ENCODE measurements at regions not wholly inside any gene's neighbourhood (a gene's known extent, or its start where the extent isn't known, plus 50 kb on each side); places are given as distances from the start of the nearest gene placed in this dataset.

GRCh38 chr13:64819081-64819480 lies 2411.1 kb downstream of the PCDH9 start:
- no peak overlapping the region for H3K14ac ChIP-seq (ENCODE audit: insufficient read depth, low read length)
- H3K23me2 ChIP-seq (ENCODE audit: insufficient read length, low read depth, low read length, poor library complexity, severe bottlenecking): no peaks in the 10 kb centered on the region
- H3K79me2 ChIP-seq (ENCODE audit: insufficient read depth, low read length): no peaks in the 10 kb centered on the region
- no peaks in the 10 kb centered on the region for H3K4me1 Mint-ChIP-seq
- H2AFZ ChIP-seq (ENCODE audit: low read length): no peak overlapping the region
- H3K4me2 ChIP-seq (ENCODE audit: insufficient read depth, insufficient read length, low read length): no peak overlapping the region
- no peak overlapping the region for H3K4ac ChIP-seq (ENCODE audit: low read depth, low read length)
- H3K9ac ChIP-seq (ENCODE audit: extremely low read depth, insufficient read length, low read length): no peak overlapping the region
- H3K27me3 Mint-ChIP-seq (ENCODE audit: low read depth): no peaks in the 10 kb centered on the region
- no peaks in the 10 kb centered on the region for H3K79me1 ChIP-seq (ENCODE audit: insufficient read depth, low read depth, low read length, poor library complexity, severe bottlenecking)
- no peak overlapping the region for H3K27ac Mint-ChIP-seq
- TF ChIP-seq CTCF (conservative IDR thresholded peaks at IDR 0.05): peak; percentile 20; the same call in 2 of the 3 replicates
- H3K4me3 Mint-ChIP-seq: no peak overlapping the region
- H2BK15ac ChIP-seq (ENCODE audit: low read depth, low read length): no peak overlapping the region
- H3K36me3 Mint-ChIP-seq (ENCODE audit: insufficient read depth in 1 of 3, low read depth in 3 of 3): no peaks in the 10 kb centered on the region
- H3K27me3 ChIP-seq (ENCODE audit: insufficient read depth, low read length): no peaks in the 10 kb centered on the region
- DNase-seq: no peak
- no peaks in the 10 kb centered on the region for H4K20me1 ChIP-seq (ENCODE audit: control insufficient read depth, insufficient read depth, insufficient read length)
- no peak overlapping the region for H2BK5ac ChIP-seq (ENCODE audit: insufficient read length, low read length)
- no peak overlapping the region for H3K23ac ChIP-seq (ENCODE audit: insufficient read length, low read depth, low read length)
- H3T11ph ChIP-seq (ENCODE audit: low read length): no peak overlapping the region
- 100% methylated on average over 1 of the region's 2 CpGs for WGBS (ENCODE audit: extremely low coverage, insufficient read length, low lambda C conversion rate)
- H2AK5ac ChIP-seq (ENCODE audit: insufficient read length, low read length): no peak overlapping the region
- H2BK12ac ChIP-seq (ENCODE audit: insufficient read length, low read depth, low read length): no peak overlapping the region
- no peak overlapping the region for H3K27ac ChIP-seq (ENCODE audit: insufficient read length, low read depth, low read length)
- H2BK20ac ChIP-seq (ENCODE audit: low read depth, low read length, poor library complexity, severe bottlenecking): no peak overlapping the region
- no peak overlapping the region for H4K5ac ChIP-seq (ENCODE audit: insufficient read length, low read depth, low read length)
- H3K9me3 ChIP-seq (ENCODE audit: control insufficient read depth, low read depth, low read length): no peaks in the 10 kb centered on the region
- H3K56ac ChIP-seq (ENCODE audit: insufficient read length, low read depth, low read length): no peak overlapping the region
- no peaks in the 10 kb centered on the region for H3K9me3 Mint-ChIP-seq
- H3K4me1 ChIP-seq (ENCODE audit: insufficient read depth, low read length): no peaks in the 10 kb centered on the region
- no peak overlapping the region for H3K18ac ChIP-seq (ENCODE audit: insufficient read length, low read depth, low read length)
- no peak overlapping the region for H4K91ac ChIP-seq (ENCODE audit: insufficient read length, low read depth, low read length)
- H4K8ac ChIP-seq (replicated peaks; ENCODE audit: insufficient read length, low read depth, low read length): no peak overlapping the region
- no peak overlapping the region for H2BK120ac ChIP-seq (ENCODE audit: low read depth, low read length, poor library complexity, severe bottlenecking)
